GM23248 (cell line): ENCODE measurements at regions not wholly inside any gene's neighbourhood (a gene's known extent, or its start where the extent isn't known, plus 50 kb on each side); places are given as distances from the start of the nearest gene placed in this dataset.
"Not testable (repeated sequence)": the region's sequence is repeated elsewhere in the genome, so short reads cannot be mapped to it uniquely, and the experiment has no call there.

Source experiments
- DNase-seq: peaks from one replicate; pipeline ENCODE4 v3.0.0-alpha.2; 2015
- H2AFZ ChIP-seq: fragments of 200-600 bp; sonication (generic); 2 replicates; pipeline ENCODE4 v1.6.1; 2016; ENCODE audit warnings: antibody characterized with exemption
- H3F3A ChIP-seq: fragments of 200-600 bp; sonication (generic); 2 replicates; pipeline ENCODE4 v1.6.1; 2016; ENCODE audit warnings: mild to moderate bottlenecking, antibody characterized with exemption, mixed run types; ENCODE audit not compliant: insufficient read depth
- H3K27ac ChIP-seq: fragments of 200-600 bp; sonication (generic); 2 replicates; pipeline ENCODE4 v1.5.1; 2016; ENCODE audit warnings: mild to moderate bottlenecking
- H3K27me3 ChIP-seq: fragments of 200-600 bp; sonication (generic); replicated peaks from 2 replicates; pipeline ENCODE4 v1.6.1; 2016; ENCODE audit warnings: mild to moderate bottlenecking; ENCODE audit not compliant: insufficient read depth
- H3K36me3 ChIP-seq: fragments of 200-600 bp; sonication (generic); 2 replicates; pipeline ENCODE4 v1.6.1; 2016; ENCODE audit warnings: low read depth, mild to moderate bottlenecking
- H3K4me1 ChIP-seq: fragments of 200-600 bp; sonication (generic); 2 replicates; pipeline ENCODE4 v1.6.1; 2016; ENCODE audit warnings: mild to moderate bottlenecking; ENCODE audit not compliant: insufficient read depth
- H3K4me2 ChIP-seq: fragments of 200-600 bp; sonication (generic); one replicate; pipeline ENCODE4 v1.6.1; 2016; ENCODE audit warnings: mild to moderate bottlenecking; ENCODE audit not compliant: unreplicated experiment
- H3K4me3 ChIP-seq: fragments of 200-600 bp; sonication (generic); 2 replicates; pipeline ENCODE4 v1.5.1; 2016; ENCODE audit warnings: mild to moderate bottlenecking
- H3K79me2 ChIP-seq: fragments of 200-600 bp; sonication (generic); 2 replicates; pipeline ENCODE4 v1.6.1; 2016; ENCODE audit warnings: mild to moderate bottlenecking; ENCODE audit not compliant: insufficient read depth
- H3K9ac ChIP-seq: fragments of 200-600 bp; sonication (generic); 2 replicates; pipeline ENCODE4 v1.6.1; 2016; ENCODE audit warnings: mild to moderate bottlenecking
- H3K9me2 ChIP-seq: fragments of 200-600 bp; sonication (generic); 2 replicates; pipeline ENCODE4 v1.6.1; 2016; ENCODE audit warnings: mixed run types, mild to moderate bottlenecking, moderate library complexity; ENCODE audit not compliant: insufficient read depth
- H3K9me3 ChIP-seq: fragments of 200-600 bp; sonication (generic); one replicate; pipeline ENCODE4 v1.6.1; 2017; ENCODE audit warnings: low read depth
- H4K20me1 ChIP-seq: fragments of 200-600 bp; sonication (generic); 2 replicates; pipeline ENCODE4 v1.6.0; 2016; ENCODE audit not compliant: insufficient read depth
- EZH2 ChIP-seq: fragments of 200-600 bp; sonication (generic); IDR thresholded peaks from 2 replicates; pipeline ENCODE4 v1.6.1; 2018; ENCODE audit warnings: antibody characterized with exemption, mild to moderate bottlenecking; ENCODE audit not compliant: insufficient read depth, poor library complexity, severe bottlenecking
- EZH2phosphoT487 ChIP-seq: fragments of 200-600 bp; sonication (generic); IDR thresholded peaks from 2 replicates; pipeline ENCODE4 v1.6.1; 2018; ENCODE audit warnings: antibody characterized with exemption, moderate library complexity, mild to moderate bottlenecking, low read depth; ENCODE audit not compliant: insufficient read depth
- WGBS, 2 experiments: methylation state at CpG; one replicate each; pipeline ENCODE4 v1.1.6; 2015 to 2017; ENCODE audit warnings: low lambda C conversion rate in 2 of 2, low coverage in 1 of 2; ENCODE audit errors: missing lambda C conversion rate in 2 of 2; 5-methylcytosine and 5-hydroxymethylcytosine counted together
- in situ Hi-C: fragments of 300-500 bp; cut with MboI; formaldehyde crosslinking; loops from 2 replicates; pipeline ENCODE4 v1.15.0; 2020

GRCh38 chrX:122344816-122345215 is 839.3 kb upstream of the GRIA3 start:
- in situ Hi-C loops, result no loop called here
- H4K20me1 ChIP-seq, result no peaks in the 10 kb centered on the region
- no peak for DNase-seq
- H3K9ac ChIP-seq, result no peak overlapping the region
- no peak overlapping the region for H3K4me3 ChIP-seq
- no peaks in the 10 kb centered on the region for H3K36me3 ChIP-seq
- no peaks in the 10 kb centered on the region for H3K9me2 ChIP-seq
- TF ChIP-seq EZH2phosphoT487 (no peak), EZH2 (no peak)
- no peaks in the 10 kb centered on the region for H3K79me2 ChIP-seq
- WGBS, 2 experiments, result 59 to 70% methylated on average over 3 of the region's 3 CpGs
- no peak overlapping the region for H3K4me2 ChIP-seq
- no peaks in the 10 kb centered on the region for H3F3A ChIP-seq
- no peak overlapping the region for H3K27ac ChIP-seq
- H2AFZ ChIP-seq, result no peak overlapping the region
- no peaks in the 10 kb centered on the region for H3K9me3 ChIP-seq
- no peaks in the 10 kb centered on the region for H3K27me3 ChIP-seq
- H3K4me1 ChIP-seq, result no peaks in the 10 kb centered on the region

- H3F3A ChIP-seq, result no peaks in the 10 kb centered on the region
- H3K36me3 ChIP-seq, result no peaks in the 10 kb centered on the region
- no peaks in the 10 kb centered on the region for H3K9me2 ChIP-seq
- H3K9ac ChIP-seq, result no peak overlapping the region
- no peaks in the 10 kb centered on the region for H3K4me1 ChIP-seq
- no peak overlapping the region for H3K4me3 ChIP-seq
- whole genome bisulfite sequencing, 2 experiments, result 53 to 72% methylated on average over 5 to 6 of the region's 9 CpGs
- DNase-seq, result no peak
- no peak for TF ChIP-seq EZH2
- TF ChIP-seq EZH2phosphoT487, result no peak
- no peaks in the 10 kb centered on the region for H3K27me3 ChIP-seq
- in situ Hi-C loops, result no loop called here
- H2AFZ ChIP-seq, result no peak overlapping the region
- no peaks in the 10 kb centered on the region for H3K79me2 ChIP-seq
- no peaks in the 10 kb centered on the region for H4K20me1 ChIP-seq
- H3K4me2 ChIP-seq, result no peak overlapping the region
- no peak overlapping the region for H3K27ac ChIP-seq
- H3K9me3 ChIP-seq, result no peaks in the 10 kb centered on the region
These were observed 820.8 kb upstream of the GRIA3 start for GRCh38 chrX:122363112-122363795.

GRCh38 chrX:122375533-122375932 is 808.5 kb upstream of the GRIA3 start:
- H3K27me3 ChIP-seq, H3K4me3 ChIP-seq, H3K27ac ChIP-seq, H4K20me1 ChIP-seq, H3K4me2 ChIP-seq, H3K9me2 ChIP-seq, in situ Hi-C loops, H2AFZ ChIP-seq, H3F3A ChIP-seq, H3K4me1 ChIP-seq, H3K79me2 ChIP-seq, H3K9ac ChIP-seq, H3K36me3 ChIP-seq, DNase-seq, H3K9me3 ChIP-seq: not testable (repeated sequence)
- 85 to 89% methylated on average over 11 to 12 of the region's 13 CpGs for WGBS, 2 experiments

GRCh38 chrX:122389005-122389404 is 795.1 kb upstream of the GRIA3 start:
- no peak overlapping the region for H3K4me2 ChIP-seq
- no peaks in the 10 kb centered on the region for H4K20me1 ChIP-seq
- no peaks in the 10 kb centered on the region for H3K9me2 ChIP-seq
- WGBS, 2 experiments, result 65 to 75% methylated on average over 9 to 19 of the region's 19 CpGs
- TF ChIP-seq EZH2phosphoT487, result no peak
- no peak overlapping the region for H3K4me3 ChIP-seq
- H3K9ac ChIP-seq, result no peak overlapping the region
- no peaks in the 10 kb centered on the region for H3K27me3 ChIP-seq
- DNase-seq, result no peak
- no peak overlapping the region for H3K27ac ChIP-seq
- in situ Hi-C loops, result no loop called here
- no peaks in the 10 kb centered on the region for H3K79me2 ChIP-seq
- H3F3A ChIP-seq, result no peaks in the 10 kb centered on the region
- no peaks in the 10 kb centered on the region for H3K36me3 ChIP-seq
- no peaks in the 10 kb centered on the region for H3K4me1 ChIP-seq
- no peaks in the 10 kb centered on the region for H3K9me3 ChIP-seq
- no peak overlapping the region for H2AFZ ChIP-seq

GRCh38 chrX:122418758-122419157 is 765.3 kb upstream of the GRIA3 start:
- Histone ChIP-seq H3K4me2 (no peak overlapping the region), H4K20me1 (no peaks in the 10 kb centered on the region), H3K4me1 (no peaks in the 10 kb centered on the region), H3K9me3 (no peaks in the 10 kb centered on the region), H3K27ac (no peak overlapping the region), H3K4me3 (no peak overlapping the region), H2AFZ (no peak overlapping the region), H3K27me3 (no peaks in the 10 kb centered on the region), H3F3A (no peaks in the 10 kb centered on the region), H3K9ac (no peak overlapping the region), H3K36me3 (no peaks in the 10 kb centered on the region), H3K79me2 (no peaks in the 10 kb centered on the region), H3K9me2 (no peaks in the 10 kb centered on the region)
- 69 to 70% methylated on average over 7 of the region's 7 CpGs for WGBS, 2 experiments
- in situ Hi-C loops, result no loop called here
- no peak for DNase-seq
- no peak for TF ChIP-seq EZH2
- TF ChIP-seq EZH2phosphoT487, result no peak
